Skeletal muscle satellite cell (primary cell): ENCODE measurements at regions not wholly inside any gene's neighbourhood (a gene's known extent, or its start where the extent isn't known, plus 50 kb on each side); places are given as distances from the start of the nearest gene placed in this dataset.
"Not testable (repeated sequence)": the region's sequence is repeated elsewhere in the genome, so short reads cannot be mapped to it uniquely, and the experiment has no call there.

Experiments
- H3K27me3 ChIP-seq: 2 replicates; pipeline ENCODE4 v1.7.0; 2013; ENCODE audit warnings: low read length; ENCODE audit not compliant: control insufficient read depth, insufficient read depth
- H3K36me3 ChIP-seq: 2 replicates; pipeline ENCODE4 v1.7.0; 2013; ENCODE audit warnings: mild to moderate bottlenecking, control low read depth, low read length; ENCODE audit not compliant: insufficient read depth
- H3K4me1 ChIP-seq: 2 replicates; pipeline ENCODE4 v1.7.0; 2013; ENCODE audit warnings: low read length; ENCODE audit not compliant: control insufficient read depth, insufficient read depth
- H3K4me2 ChIP-seq: 2 replicates; pipeline ENCODE4 v1.7.0; 2013; ENCODE audit warnings: mild to moderate bottlenecking, low read length
- H3K4me3 ChIP-seq: 2 replicates; pipeline ENCODE4 v1.7.0; 2013; ENCODE audit warnings: low read length
- H3K9ac ChIP-seq: 2 replicates; pipeline ENCODE4 v1.7.0; 2013; ENCODE audit warnings: mild to moderate bottlenecking, low read depth, low read length, moderate library complexity
- H3K9me3 ChIP-seq: replicated peaks from 2 replicates; pipeline ENCODE4 v1.7.0; 2013; ENCODE audit warnings: mild to moderate bottlenecking, control low read depth, low read length

DNA sequence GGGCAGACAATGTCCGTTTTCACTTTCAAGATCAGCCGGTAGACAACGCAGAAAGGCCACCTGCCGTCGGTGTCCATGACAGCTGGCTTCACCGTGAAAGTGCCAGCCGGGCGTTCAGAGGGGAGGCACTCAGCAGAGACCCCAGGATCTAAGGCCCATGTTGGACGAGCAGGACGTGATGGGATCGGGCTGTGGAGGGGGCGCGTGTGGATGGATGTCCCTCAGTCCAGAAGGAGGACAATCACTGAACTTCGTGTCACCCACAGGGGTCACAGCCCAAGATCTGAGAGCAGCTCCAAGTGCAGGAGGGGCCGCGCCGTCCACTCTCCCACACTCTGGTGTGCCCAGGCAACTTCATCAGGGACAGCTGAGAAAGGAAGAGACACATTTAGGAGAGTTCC lies 164.4 kb downstream of the BRD1 start:
- no peaks in the 10 kb centered on the region for H3K4me1 ChIP-seq
- H3K27me3 ChIP-seq = no peaks in the 10 kb centered on the region

GRCh38 chr22:49662681-49663080 lies 165.0 kb downstream of the BRD1 start:
- H3K27me3 ChIP-seq = no peaks in the 10 kb centered on the region
- peaks cover 2% of the 10 kb centered on the region for H3K9me3 ChIP-seq
- H3K4me2 ChIP-seq = no peak overlapping the region
- H3K4me3 ChIP-seq = no peak overlapping the region
- H3K4me1 ChIP-seq = no peaks in the 10 kb centered on the region
- no peak overlapping the region for H3K9ac ChIP-seq
- no peaks in the 10 kb centered on the region for H3K36me3 ChIP-seq

More for the DNA sequence above, 164.4 kb downstream of the BRD1 start:
- H3K36me3 ChIP-seq = no peaks in the 10 kb centered on the region
- H3K4me3 ChIP-seq = no peak overlapping the region
- H3K4me2 ChIP-seq = no peak overlapping the region
- no peak overlapping the region for H3K9ac ChIP-seq
- H3K9me3 ChIP-seq = no peaks in the 10 kb centered on the region

DNA sequence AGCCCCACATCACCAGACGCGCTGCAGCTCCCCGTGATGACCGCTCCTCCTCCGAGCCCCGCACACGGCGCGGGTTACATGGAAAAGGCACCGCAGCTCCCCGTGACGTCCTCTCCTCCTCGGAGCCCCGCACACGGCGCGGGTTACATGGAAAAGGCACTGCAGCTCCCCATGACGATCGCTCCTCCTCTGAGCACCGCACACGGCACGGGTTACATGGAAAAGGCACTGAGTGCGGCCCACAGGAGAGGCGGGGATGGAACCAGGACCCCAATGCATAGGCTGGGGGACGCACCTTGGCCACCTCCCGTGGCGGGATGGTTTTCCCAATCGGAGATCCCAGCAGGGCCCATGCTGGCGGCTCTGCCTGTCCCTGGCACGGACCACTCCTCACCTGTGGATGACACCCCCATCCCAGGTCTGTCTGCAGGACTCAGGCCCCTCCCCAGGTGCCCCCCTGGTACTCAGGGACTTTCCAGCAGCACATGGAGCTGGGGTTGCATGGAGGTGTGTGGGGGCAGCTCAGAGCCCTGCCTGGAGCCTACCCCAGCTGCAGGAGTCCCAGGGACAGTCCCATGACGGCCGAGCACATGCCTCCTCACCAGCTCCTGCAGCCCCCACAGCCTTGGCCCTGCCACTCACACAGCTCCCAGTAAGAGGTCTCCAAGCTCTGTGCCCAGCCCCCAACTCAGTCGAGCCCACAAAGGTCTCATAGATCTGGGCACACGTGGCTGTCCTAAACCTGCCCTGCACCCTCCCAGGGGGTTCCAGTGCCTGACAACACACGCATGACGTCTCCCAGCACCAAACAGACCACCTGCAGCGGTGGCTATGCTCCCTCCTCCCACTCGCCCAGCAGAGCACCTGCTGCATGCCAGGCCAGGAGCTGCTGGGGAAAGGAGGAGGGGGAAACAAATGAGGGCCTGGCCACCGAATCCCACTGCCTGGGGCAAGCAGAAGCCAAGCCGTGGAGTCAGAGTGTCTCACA lies 166.6 kb downstream of the BRD1 start:
- no peaks in the 10 kb centered on the region for H3K4me1 ChIP-seq
- H3K4me2 ChIP-seq = no peak overlapping the region
- H3K36me3 ChIP-seq = no peaks in the 10 kb centered on the region
- no peak overlapping the region for H3K4me3 ChIP-seq
- peaks cover 2% of the 10 kb centered on the region for H3K9me3 ChIP-seq
- no peaks in the 10 kb centered on the region for H3K27me3 ChIP-seq
- H3K9ac ChIP-seq = no peak overlapping the region

- H3K27me3 ChIP-seq = no peaks in the 10 kb centered on the region
- H3K9me3 ChIP-seq = peaks cover 2% of the 10 kb centered on the region
- H3K36me3 ChIP-seq = no peaks in the 10 kb centered on the region
- H3K4me2 ChIP-seq = no peak overlapping the region
- H3K9ac ChIP-seq = no peak overlapping the region
- H3K4me1 ChIP-seq = no peaks in the 10 kb centered on the region
- no peak overlapping the region for H3K4me3 ChIP-seq
Measured at GRCh38 chr22:49660321-49660720, 167.4 kb downstream of the BRD1 start.

- Histone ChIP-seq H3K4me3 (no peak overlapping the region), H3K36me3 (no peaks in the 10 kb centered on the region), H3K4me2 (no peak overlapping the region), H3K27me3 (no peaks in the 10 kb centered on the region), H3K9ac (no peak overlapping the region), H3K9me3 (peaks cover 2% of the 10 kb centered on the region), H3K4me1 (no peaks in the 10 kb centered on the region)
Measured at GRCh38 chr22:49659924-49660315, 167.8 kb downstream of the BRD1 start.

DNA sequence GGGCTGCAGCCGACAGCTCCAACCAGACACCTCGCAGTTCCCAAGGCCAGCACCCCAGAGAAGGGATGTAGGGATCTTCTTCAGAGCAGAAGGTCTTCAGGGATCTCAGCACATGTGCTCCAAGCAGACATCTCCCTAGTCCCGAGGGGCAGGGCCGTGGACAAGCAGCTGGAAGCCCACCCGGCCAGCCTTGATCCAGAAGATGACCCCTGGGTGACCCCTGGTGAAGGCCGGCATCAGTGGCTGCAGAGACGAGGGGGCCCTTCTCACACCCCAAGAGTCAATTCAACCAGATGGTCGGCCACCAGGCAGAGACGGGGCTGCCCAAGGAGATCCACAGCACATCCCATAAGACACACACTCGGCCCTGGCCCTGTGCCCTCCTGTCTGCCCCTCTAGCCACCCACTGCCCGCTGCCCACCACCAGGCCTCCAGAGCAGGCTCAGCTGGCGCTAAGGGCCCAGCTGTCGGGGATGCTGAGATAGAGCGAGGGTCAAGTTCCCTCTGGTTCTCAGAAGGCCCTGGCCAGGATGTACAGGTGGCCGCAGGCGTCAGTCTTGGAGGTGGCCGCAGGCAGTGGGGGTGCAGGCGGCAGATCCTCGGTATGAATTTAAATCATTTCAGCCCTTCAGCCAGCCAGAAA lies 168.3 kb downstream of the BRD1 start:
- Histone ChIP-seq H3K9ac (no peak overlapping the region), H3K9me3 (peaks cover 2% of the 10 kb centered on the region), H3K4me1 (no peaks in the 10 kb centered on the region), H3K27me3 (no peaks in the 10 kb centered on the region), H3K36me3 (no peaks in the 10 kb centered on the region), H3K4me3 (no peak overlapping the region), H3K4me2 (no peak overlapping the region)

- no peaks in the 10 kb centered on the region for H3K36me3 ChIP-seq
- H3K27me3 ChIP-seq = no peaks in the 10 kb centered on the region
- no peak overlapping the region for H3K9ac ChIP-seq
- no peak overlapping the region for H3K4me3 ChIP-seq
- H3K9me3 ChIP-seq = peaks cover 2% of the 10 kb centered on the region
- H3K4me2 ChIP-seq = no peak overlapping the region
- no peaks in the 10 kb centered on the region for H3K4me1 ChIP-seq
Measured at GRCh38 chr22:49658902-49659280, 168.8 kb downstream of the BRD1 start.

- Histone ChIP-seq H3K9ac (no peak overlapping the region), H3K4me2 (no peak overlapping the region), H3K4me1 (no peaks in the 10 kb centered on the region), H3K4me3 (no peak overlapping the region), H3K9me3 (peaks cover 2% of the 10 kb centered on the region), H3K27me3 (no peaks in the 10 kb centered on the region), H3K36me3 (no peaks in the 10 kb centered on the region)
Measured at GRCh38 chr22:49657974-49658590, 169.6 kb downstream of the BRD1 start.

GRCh38 chr22:49657275-49657973 lies 170.2 kb downstream of the BRD1 start:
- Histone ChIP-seq H3K4me2 (no peak overlapping the region), H3K9ac (no peak overlapping the region), H3K4me3 (no peak overlapping the region), H3K9me3 (peaks cover 2% of the 10 kb centered on the region), H3K4me1 (no peaks in the 10 kb centered on the region), H3K36me3 (no peaks in the 10 kb centered on the region), H3K27me3 (no peaks in the 10 kb centered on the region)

DNA sequence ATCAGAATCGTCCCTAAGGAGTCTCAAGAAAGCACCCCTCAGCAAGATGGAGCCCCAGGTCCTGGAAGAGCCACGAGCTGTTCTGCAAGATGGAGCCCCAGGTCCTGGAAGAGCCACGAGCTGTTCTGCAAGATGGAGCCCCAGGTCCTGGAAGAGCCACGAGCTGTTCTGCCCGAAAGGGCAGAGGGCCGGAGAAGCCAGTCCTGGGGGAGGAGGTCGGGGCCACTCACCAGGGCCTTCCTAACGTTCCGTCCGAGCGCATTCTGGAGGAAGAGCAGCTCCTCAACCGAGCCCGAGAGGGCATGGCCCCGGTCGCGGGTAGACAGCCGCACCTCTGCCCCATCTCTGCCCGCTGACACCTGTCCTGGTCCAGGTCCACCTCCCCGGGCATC lies 170.8 kb downstream of the BRD1 start:
- H3K4me3 ChIP-seq, H3K9me3 ChIP-seq, H3K9ac ChIP-seq: not testable (repeated sequence)

DNA sequence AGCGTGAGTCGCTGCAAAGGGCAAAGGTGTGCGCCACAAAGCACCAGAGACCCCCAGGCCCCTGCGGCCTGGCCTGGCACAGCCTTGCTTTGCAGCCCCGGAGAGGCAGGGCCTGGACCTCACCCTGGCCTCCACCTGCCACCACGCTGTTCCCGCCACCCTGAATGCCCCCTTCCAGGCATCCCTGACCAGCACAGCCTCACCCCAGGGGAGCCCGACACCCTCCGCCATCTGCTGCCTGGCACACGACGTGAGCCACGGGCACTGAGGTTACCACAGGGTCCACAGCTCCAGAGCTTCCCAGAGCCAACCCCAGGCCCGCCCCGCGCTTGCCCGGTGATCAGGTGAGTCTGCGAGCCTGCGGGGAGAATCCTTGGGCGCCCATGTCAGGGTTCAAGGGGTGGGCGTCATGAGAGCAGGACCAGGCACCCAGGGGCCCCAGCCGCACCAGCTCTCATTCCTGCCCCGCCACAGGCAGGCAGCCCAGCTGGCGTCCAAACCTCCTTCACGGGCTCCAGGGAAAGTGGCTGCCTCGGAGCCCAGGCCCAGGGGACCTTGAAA lies 171.3 kb downstream of the BRD1 start:
- no peaks in the 10 kb centered on the region for H3K27me3 ChIP-seq
- peaks cover 2% of the 10 kb centered on the region for H3K9me3 ChIP-seq
- no peaks in the 10 kb centered on the region for H3K4me1 ChIP-seq
- H3K36me3 ChIP-seq = no peaks in the 10 kb centered on the region
- H3K9ac ChIP-seq = no peak overlapping the region
- H3K4me2 ChIP-seq = no peak overlapping the region
- H3K4me3 ChIP-seq = no peak overlapping the region

More for the DNA sequence above, 170.8 kb downstream of the BRD1 start:
- H3K4me2 ChIP-seq, H3K4me1 ChIP-seq, H3K27me3 ChIP-seq, H3K36me3 ChIP-seq: not testable (repeated sequence)
